SJCRH30 (cell line): ENCODE measurements at regions not wholly inside any gene's neighbourhood (a gene's known extent, or its start where the extent isn't known, plus 50 kb on each side); places are given as distances from the start of the nearest gene placed in this dataset.

Source experiments
- DNase-seq, 2 experiments: peaks; one replicate each; pipeline ENCODE4 v3.0.0-alpha.2; 2015 to 2020
- H3K27ac ChIP-seq: fragments of 250-450 bp; sonication (Bioruptor Pico); 2 replicates; pipeline ENCODE4 v1.5.1; 2020; ENCODE audit warnings: mild to moderate bottlenecking, moderate library complexity
- H3K27me3 ChIP-seq: fragments of 250-450 bp; sonication (Bioruptor Pico); 2 replicates; pipeline ENCODE4 v1.5.1; 2020; ENCODE audit warnings: mild to moderate bottlenecking, moderate library complexity
- H3K36me3 ChIP-seq: fragments of 250-450 bp; sonication (Bioruptor Pico); 2 replicates; pipeline ENCODE4 v1.5.1; 2020; ENCODE audit warnings: mild to moderate bottlenecking, moderate library complexity
- H3K4me1 ChIP-seq: fragments of 250-450 bp; sonication (Bioruptor Pico); 2 replicates; pipeline ENCODE4 v1.5.1; 2020; ENCODE audit warnings: mild to moderate bottlenecking, moderate library complexity
- H3K4me3 ChIP-seq: fragments of 250-450 bp; sonication (Bioruptor Pico); 2 replicates; pipeline ENCODE4 v1.5.1; 2020; ENCODE audit warnings: mild to moderate bottlenecking, moderate library complexity
- H3K9me3 ChIP-seq: fragments of 250-450 bp; sonication (Bioruptor Pico); replicated peaks from 2 replicates; pipeline ENCODE4 v1.5.1; 2020; ENCODE audit warnings: mild to moderate bottlenecking, moderate library complexity

GRCh38 chr7:47647181-47647917 lies 65.4 kb upstream of the TNS3 start:
- Histone ChIP-seq H3K36me3 (no peaks in the 10 kb centered on the region), H3K4me1 (peaks cover 11% of the 10 kb centered on the region; the same call in 1 of the 2 replicates), H3K4me3 (no peak overlapping the region), H3K27me3 (no peaks in the 10 kb centered on the region), H3K9me3 (peaks cover 3% of the 10 kb centered on the region; the same call in 1 of the 2 replicates), H3K27ac (no peak overlapping the region)
- no peak for DNase-seq

- H3K4me1 ChIP-seq: peaks cover 13% of the 10 kb centered on the region
- DNase-seq: no peak
- peaks cover 3% of the 10 kb centered on the region; the same call in 1 of the 2 replicates for H3K9me3 ChIP-seq
- no peaks in the 10 kb centered on the region for H3K27me3 ChIP-seq
- H3K36me3 ChIP-seq: no peaks in the 10 kb centered on the region
- no peak overlapping the region for H3K27ac ChIP-seq
- no peak overlapping the region for H3K4me3 ChIP-seq
Observed at GRCh38 chr7:47643716-47644400, 61.9 kb upstream of the TNS3 start.

- Histone ChIP-seq H3K36me3 (no peaks in the 10 kb centered on the region), H3K4me3 (no peak overlapping the region), H3K4me1 (peaks cover 33% of the 10 kb centered on the region), H3K9me3 (peaks cover 3% of the 10 kb centered on the region; the same call in 1 of the 2 replicates), H3K27me3 (no peaks in the 10 kb centered on the region), H3K27ac (peak overlapping the region; percentile 7; the same call in 1 of the 2 replicates)
- no peak for DNase-seq
Observed at GRCh38 chr7:47640265-47640664, 58.4 kb upstream of the TNS3 start.

- Histone ChIP-seq H3K4me3 (no peak overlapping the region), H3K9me3 (peaks cover 3% of the 10 kb centered on the region; the same call in 1 of the 2 replicates), H3K36me3 (no peaks in the 10 kb centered on the region), H3K4me1 (peaks cover 40% of the 10 kb centered on the region), H3K27ac (no peak overlapping the region), H3K27me3 (no peaks in the 10 kb centered on the region)
- DNase-seq: no peak
Observed at GRCh38 chr7:47639495-47640110, 57.7 kb upstream of the TNS3 start.

GRCh38 chr7:47638679-47639315 lies 56.9 kb upstream of the TNS3 start:
- H3K27ac ChIP-seq: no peak overlapping the region
- H3K9me3 ChIP-seq: peaks cover 3% of the 10 kb centered on the region; the same call in 1 of the 2 replicates
- H3K4me3 ChIP-seq: no peak overlapping the region
- H3K4me1 ChIP-seq: peaks cover 48% of the 10 kb centered on the region
- H3K27me3 ChIP-seq: no peaks in the 10 kb centered on the region
- DNase-seq: no peak
- no peaks in the 10 kb centered on the region for H3K36me3 ChIP-seq

GRCh38 chr7:47636433-47637175 lies 54.7 kb upstream of the TNS3 start:
- Histone ChIP-seq H3K27ac (peak overlapping the region; percentile 56), H3K4me3 (peak overlapping the region; percentile 32), H3K36me3 (no peaks in the 10 kb centered on the region), H3K4me1 (peaks cover 53% of the 10 kb centered on the region), H3K9me3 (no peaks in the 10 kb centered on the region), H3K27me3 (no peaks in the 10 kb centered on the region)
- DNase-seq: peak; percentile 58 to 69

- no peaks in the 10 kb centered on the region for H3K9me3 ChIP-seq
- peak overlapping the region; percentile 56 for H3K27ac ChIP-seq
- peak in 1 of 2 experiments; percentile 49 for DNase-seq
- H3K4me1 ChIP-seq: peaks cover 49% of the 10 kb centered on the region
- no peaks in the 10 kb centered on the region for H3K27me3 ChIP-seq
- H3K36me3 ChIP-seq: no peaks in the 10 kb centered on the region
- H3K4me3 ChIP-seq: peak overlapping the region; percentile 32
Observed at GRCh38 chr7:47636081-47636432, 54.1 kb upstream of the TNS3 start.

- Histone ChIP-seq H3K4me1 (peaks cover 43% of the 10 kb centered on the region), H3K9me3 (no peaks in the 10 kb centered on the region), H3K4me3 (peak overlapping the region; percentile 16), H3K36me3 (no peaks in the 10 kb centered on the region), H3K27me3 (no peaks in the 10 kb centered on the region), H3K27ac (no peak overlapping the region; the same call in 1 of the 2 replicates)
- DNase-seq: peak; percentile 59 to 62
Observed at GRCh38 chr7:47635091-47636080, 53.5 kb upstream of the TNS3 start.

- H3K27ac ChIP-seq: peak overlapping the region; percentile 16; the same call in 1 of the 2 replicates
- H3K27me3 ChIP-seq: no peaks in the 10 kb centered on the region
- DNase-seq: no peak
- H3K9me3 ChIP-seq: no peaks in the 10 kb centered on the region
- peaks cover 40% of the 10 kb centered on the region for H3K4me1 ChIP-seq
- no peaks in the 10 kb centered on the region for H3K36me3 ChIP-seq
- H3K4me3 ChIP-seq: no peak overlapping the region
Observed at GRCh38 chr7:47634273-47634672, 52.4 kb upstream of the TNS3 start.

- Histone ChIP-seq H3K9me3 (no peaks in the 10 kb centered on the region), H3K27ac (no peak overlapping the region), H3K4me1 (peaks cover 40% of the 10 kb centered on the region), H3K4me3 (no peak overlapping the region), H3K36me3 (no peaks in the 10 kb centered on the region), H3K27me3 (no peaks in the 10 kb centered on the region)
- no peak for DNase-seq
Observed at GRCh38 chr7:47633134-47633533, 51.2 kb upstream of the TNS3 start.
